Effector CD8-positive, alpha-beta T cell (primary cell): ENCODE measurements at regions not wholly inside any gene's neighbourhood (a gene's known extent, or its start where the extent isn't known, plus 50 kb on each side); places are given as distances from the start of the nearest gene placed in this dataset.

Source experiments
- DNase-seq: peaks from one replicate; lab custom pipeline; 2025; lab: John Stamatoyannopoulos, UW

- no peak for DNase-seq
Observed at GRCh38 chr3:70840106-70840870, 527.9 kb upstream of the MDFIC2 start.

DNA sequence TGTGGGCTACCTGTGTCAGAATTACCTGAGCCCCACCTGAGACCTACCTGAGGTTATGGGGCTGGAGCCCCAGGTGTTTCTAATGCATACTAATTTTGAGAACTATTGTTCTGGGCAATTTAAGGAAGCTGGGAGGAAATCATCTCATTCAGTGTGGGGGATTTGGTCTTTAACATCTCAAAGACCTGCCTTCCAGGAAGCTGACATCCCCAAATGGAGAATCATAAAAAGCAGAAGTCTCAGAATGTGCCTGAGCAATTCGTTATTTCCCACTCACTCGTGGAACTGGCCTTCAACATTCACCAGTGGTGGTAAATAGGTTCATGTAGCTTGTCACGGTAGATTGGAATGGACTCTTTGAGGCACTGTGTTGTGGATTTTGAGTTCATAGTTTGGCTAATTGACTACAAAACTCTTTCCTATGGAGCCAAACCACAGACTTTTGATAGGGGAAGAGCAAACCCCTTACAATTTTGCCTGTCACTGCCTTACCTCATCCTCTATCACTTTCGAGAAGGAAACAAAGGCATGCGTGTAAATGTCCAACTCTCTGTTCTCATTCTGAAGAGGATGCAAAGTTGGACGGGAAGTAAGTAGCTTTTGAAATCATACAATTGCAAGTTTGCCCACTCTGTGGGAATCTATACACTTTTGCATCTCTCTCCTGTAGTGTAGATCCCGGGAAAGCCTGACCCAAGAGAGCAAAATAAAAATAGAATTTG is 521.0 kb upstream of the MDFIC2 start:
- DNase-seq = no peak

DNA sequence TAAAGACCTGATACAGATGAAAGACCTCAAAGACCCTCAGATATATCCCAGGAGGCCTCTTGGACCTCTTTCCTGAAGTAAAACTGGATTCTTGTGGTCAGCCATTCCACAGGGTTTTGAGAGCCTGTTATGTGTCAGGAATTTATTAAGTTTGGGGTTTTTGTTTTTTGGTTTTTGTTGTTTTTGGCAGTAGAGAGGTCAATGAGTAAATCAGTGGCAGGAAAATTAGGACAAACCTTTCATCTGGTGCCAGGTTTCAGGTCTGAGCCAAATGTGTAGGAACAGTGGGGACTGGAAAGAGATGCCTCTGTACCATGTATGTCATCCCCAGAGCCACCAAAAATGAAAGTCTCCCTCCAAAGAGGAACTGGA is 520.4 kb upstream of the MDFIC2 start:
- DNase-seq = no peak

DNA sequence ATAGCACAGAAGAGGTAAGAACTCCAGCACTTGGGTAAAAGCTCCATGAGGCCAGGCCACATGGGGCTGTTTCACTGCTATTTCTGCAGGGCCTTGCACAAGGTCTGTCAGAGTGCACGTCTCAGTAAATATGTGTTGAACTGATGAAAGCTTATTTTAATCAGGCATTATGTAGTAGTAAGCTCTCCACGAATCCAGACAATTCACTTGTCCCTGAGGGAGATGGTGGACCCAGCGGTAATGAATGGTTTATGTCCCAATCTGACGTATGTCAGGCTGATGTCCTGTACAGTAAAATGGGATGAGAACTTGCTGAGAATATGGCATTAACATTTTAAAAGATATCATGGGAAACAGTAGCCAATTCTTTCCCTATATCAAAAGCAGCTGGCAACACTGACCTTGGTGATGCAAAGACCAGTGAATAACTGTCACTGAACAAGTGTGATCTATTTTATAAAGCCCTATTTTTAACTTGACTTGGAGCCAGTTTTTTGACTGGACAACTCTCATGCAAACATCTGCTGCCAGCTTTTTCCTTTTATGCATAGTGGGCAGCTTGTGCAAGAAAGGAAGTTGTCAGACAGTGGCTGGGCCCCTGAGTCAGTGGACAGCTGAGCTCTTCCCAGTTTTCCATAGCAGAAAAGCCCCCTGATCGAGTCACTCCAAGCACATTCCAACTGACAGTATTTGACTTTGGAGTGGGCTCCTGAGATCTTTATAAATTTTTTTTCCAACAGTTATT is 519.8 kb upstream of the MDFIC2 start:
- DNase-seq = no peak

- DNase-seq = no peak
Observed at GRCh38 chr3:70829092-70829491, 516.7 kb upstream of the MDFIC2 start.

GRCh38 chr3:70824773-70825172 is 512.3 kb upstream of the MDFIC2 start:
- no peak for DNase-seq

DNA sequence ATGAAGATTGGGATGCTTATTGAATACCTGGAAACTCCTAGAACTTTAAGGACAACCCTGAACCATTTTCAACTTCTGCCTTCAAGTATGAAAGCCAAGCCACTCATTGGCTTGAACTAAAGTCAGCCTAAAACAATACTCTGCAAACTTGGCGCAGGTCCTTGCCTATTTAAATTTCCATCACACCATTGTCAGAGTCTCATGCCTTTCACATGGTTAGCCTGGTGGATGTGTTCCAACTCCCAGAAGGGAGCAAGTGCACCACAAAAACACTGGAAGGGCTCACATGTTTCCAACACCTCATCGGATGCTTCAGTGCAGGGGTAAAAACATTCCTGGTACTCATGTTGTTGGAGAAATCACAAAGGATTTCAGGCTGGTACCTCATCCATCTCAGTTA is 511.6 kb upstream of the MDFIC2 start:
- no peak for DNase-seq

- DNase-seq = no peak
Observed at GRCh38 chr3:70823622-70824021, 511.2 kb upstream of the MDFIC2 start.

DNA sequence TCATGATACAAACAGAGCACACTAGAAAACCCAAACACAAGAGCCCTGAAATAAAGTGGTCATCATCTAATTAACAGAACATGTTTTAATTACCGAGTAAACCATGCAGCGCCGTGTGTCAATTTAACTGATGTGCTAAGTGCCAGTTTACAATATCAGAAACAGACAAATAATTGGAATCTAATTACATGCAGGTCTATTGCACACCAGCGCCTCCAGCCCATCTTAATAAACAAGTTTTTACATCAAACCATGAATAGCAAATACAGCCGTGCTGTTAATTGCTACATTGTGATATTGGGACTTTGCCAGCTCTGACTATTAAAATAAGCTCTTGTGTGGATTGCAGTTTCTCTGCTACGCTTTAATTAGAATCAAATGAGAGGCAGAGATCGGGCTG is 510.2 kb upstream of the MDFIC2 start:
- DNase-seq = no peak

DNA sequence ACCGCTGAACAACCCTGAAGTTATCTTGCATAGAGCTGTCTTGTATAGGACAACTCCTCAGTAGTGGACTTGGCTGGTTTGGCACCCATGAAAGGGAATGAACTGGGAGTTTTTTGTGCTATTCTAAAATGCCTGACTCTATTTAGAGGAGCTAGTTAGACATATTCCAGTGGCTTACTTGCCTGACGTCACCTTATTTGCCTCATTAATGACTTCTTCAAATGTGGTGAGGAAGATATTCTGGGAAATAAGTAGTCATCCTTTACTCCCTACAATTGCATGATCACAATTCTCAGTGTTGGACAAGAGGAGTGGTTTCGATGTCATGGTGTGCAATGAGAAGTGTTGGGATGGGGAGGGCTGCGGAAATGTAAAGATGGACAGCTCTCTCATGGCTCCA is 509.2 kb upstream of the MDFIC2 start:
- DNase-seq = no peak

- DNase-seq = no peak
Observed at GRCh38 chr3:70820397-70820796, 508.0 kb upstream of the MDFIC2 start.

DNA sequence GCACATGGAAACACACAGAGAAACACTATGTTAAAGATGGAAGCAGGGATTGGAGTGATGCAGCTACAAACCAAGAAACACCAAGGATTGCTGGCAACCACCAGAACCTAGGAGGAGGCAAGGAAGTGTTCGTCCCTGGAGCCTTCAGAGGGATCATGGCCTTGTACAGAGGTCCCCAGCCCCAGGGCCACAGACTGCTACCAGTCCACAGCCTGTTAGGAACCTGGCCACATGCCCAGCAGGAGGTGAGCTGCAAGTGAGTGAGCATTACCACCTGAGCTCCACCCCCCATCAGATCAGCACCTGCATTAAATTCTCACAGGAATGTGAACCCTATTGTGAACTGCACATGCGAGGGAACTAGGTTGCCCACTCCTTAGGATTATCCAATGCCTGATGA is 505.7 kb upstream of the MDFIC2 start:
- no peak for DNase-seq

- DNase-seq = no peak
Observed at GRCh38 chr3:70816346-70816745, 503.9 kb upstream of the MDFIC2 start.

DNA sequence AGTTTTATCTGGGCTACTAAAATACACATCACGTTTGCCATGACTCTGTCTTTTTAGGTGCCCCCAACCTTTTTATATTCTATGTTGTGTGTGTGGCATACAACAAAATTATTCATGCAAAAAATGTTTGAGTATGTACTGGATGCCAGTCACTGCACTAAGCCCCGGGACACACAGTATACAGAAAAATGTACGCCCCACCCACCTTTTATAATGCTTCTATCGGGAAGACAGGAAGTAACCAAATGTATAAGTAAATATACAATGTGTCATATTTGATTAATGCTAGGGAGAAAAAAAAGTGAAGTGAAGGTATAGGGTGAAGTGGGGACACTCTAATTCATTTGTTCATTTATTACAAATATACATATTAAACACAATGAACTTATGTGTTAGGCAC is 503.4 kb upstream of the MDFIC2 start:
- no peak for DNase-seq

DNA sequence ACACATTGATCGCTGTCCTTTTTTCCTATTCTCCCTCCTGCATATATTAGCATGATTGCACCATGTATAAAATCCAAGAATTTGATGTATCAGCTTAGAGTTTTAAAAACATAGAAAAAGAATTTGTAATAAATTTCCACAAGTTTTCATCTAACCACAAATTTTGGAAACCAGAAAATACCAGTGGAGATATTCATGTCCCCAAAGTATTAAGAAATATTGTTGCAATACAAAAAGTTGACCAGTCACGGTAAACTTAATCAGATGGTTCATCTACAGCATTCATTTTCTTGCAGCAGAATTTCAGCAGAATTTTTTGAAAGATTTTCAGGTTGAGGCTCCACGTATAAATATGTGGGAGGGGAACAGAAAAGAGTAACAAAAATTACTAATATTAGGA is 500.9 kb upstream of the MDFIC2 start:
- DNase-seq = no peak

DNA sequence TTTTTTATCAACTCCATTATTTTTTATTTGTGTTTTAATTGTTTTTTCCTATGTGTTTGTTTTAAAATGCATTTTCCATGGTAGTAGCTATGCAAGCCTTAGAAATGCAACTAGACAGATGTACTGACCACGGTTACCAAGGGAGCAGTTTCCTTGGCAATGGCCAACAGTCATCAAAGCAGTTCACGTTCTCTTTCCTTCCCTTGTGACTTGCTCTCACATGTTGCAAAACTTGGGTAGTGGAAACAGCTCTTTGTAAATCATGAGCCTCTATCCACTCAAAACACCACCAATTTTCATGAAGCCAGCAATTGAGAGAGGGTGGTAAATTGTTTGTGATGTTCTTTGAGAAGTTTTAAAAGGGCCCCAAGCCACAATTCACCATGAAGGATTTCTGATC is 499.4 kb upstream of the MDFIC2 start:
- DNase-seq = no peak

GRCh38 chr3:70808881-70809280 is 496.4 kb upstream of the MDFIC2 start:
- no peak for DNase-seq

DNA sequence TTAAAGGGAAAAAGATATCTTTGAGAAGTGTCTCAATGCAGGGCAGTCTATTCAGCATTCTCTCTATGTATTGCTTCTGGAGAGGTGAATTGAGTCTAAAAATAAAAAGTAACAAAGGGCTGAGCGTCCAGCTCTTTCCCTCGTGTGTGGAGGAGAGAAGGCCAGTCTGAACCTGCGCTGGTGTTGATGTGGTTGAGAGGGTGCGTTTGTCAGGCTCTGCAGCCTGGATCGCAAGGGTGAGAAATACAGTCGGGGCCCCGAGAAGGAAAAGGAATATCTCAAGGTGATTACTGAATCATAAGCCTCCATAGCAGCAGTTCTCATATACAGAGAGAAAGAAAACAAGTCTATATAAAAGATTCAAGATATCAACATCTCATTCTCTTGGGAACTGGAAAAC is 494.1 kb upstream of the MDFIC2 start:
- no peak for DNase-seq

- no peak for DNase-seq
Observed at GRCh38 chr3:70806021-70806420, 493.6 kb upstream of the MDFIC2 start.

DNA sequence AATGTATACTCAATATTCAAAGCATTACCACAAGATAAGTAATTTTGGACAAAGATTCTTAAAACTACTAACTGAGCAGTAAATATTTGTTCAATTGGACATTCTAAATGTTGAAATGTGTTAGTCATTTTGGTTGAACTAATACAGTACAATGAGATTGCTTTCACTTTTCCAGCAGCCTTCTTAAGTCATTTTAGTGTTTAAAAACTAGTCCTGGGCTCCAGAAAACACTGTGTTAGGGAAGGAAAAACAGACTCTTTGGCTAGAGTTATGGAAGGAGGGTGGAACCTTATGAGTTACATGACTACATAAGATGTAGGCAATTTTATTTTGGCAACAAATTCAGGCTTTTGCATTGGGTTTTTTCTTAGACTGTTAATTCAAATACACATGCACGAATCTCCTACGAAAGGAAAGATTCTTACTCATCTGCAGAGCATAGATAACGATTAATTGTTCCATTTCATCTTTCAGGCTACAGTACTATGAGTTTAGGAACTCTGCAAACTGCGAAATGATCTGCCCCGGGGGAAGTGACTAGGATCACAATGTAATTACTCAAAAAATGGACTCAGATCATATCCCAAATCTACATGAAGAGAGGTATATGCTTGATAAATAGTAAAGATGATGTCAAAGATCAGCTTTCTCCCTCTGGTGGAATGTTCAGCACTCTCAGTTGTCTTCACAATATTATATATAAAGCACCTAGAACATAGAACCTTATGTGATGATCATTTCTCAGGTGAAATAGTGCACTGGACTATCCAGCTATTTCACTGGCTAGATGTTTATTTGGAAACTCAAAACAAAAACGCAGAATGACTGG is 492.8 kb upstream of the MDFIC2 start:
- DNase-seq = no peak

- DNase-seq = no peak
Observed at GRCh38 chr3:70803891-70804290, 491.5 kb upstream of the MDFIC2 start.

DNA sequence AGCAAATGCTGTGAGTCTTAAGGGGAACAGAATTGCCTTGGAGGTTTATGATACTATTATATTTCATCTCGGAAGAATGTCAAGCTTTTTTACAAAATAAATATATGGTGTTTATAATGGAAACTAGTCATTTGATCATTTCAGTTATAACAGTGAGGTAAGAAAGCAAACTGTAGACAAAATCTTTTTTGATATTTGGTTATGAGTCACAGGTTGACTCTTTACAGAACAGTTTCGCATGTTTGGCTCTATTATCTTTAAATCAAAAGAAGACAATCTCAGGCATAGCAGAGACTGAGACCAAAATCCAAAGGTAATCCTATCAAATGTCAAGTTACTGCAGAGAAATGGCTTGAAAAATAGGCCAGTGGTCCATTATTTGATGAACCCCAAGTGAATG is 490.9 kb upstream of the MDFIC2 start:
- no peak for DNase-seq
